Activated CD8-positive, alpha-beta T cell treated with anti-CD3 and anti-CD28 coated beads for 36 hours (primary cell): ENCODE measurements at regions not wholly inside any gene's neighbourhood (a gene's known extent, or its start where the extent isn't known, plus 50 kb on each side); places are given as distances from the start of the nearest gene placed in this dataset.

ENCODE experiments used
- ATAC-seq: fragments of 200-7000 bp; cut with Tn5 transposase; one replicate; pipeline ENCODE4 v1.10.0; 2021; ENCODE audit warnings: mild to moderate bottlenecking, moderate library complexity
- CTCF ChIA-PET: fragments of 350-600 bp; sonication (Branson Sonifier 250); formaldehyde crosslinking; loops from one replicate; lab custom pipeline; 2021; ENCODE audit warnings: antibody characterized with exemption; lab: Charles Lee
- POLR2A ChIA-PET: fragments of 350-600 bp; sonication (Branson Sonifier 250); formaldehyde crosslinking; loops from one replicate; lab custom pipeline; 2021; ENCODE audit warnings: antibody characterized with exemption; lab: Charles Lee
- DNase-seq: peaks from one replicate; pipeline ENCODE4 v3.0.0-alpha.2; 2020
- H3K27ac Mint-ChIP-seq: one replicate; pipeline ENCODE4 v1.8.0; 2021; ENCODE audit warnings: mild to moderate bottlenecking, mixed read lengths
- H3K27me3 Mint-ChIP-seq: one replicate; pipeline ENCODE4 v1.8.0; 2021; ENCODE audit warnings: mixed read lengths
- H3K36me3 Mint-ChIP-seq: one replicate; pipeline ENCODE4 v1.8.0; 2021; ENCODE audit warnings: low read depth, mixed read lengths
- H3K4me1 Mint-ChIP-seq: one replicate; pipeline ENCODE4 v1.8.0; 2021; ENCODE audit warnings: low read depth, mixed read lengths
- H3K4me3 Mint-ChIP-seq: one replicate; pipeline ENCODE4 v1.8.0; 2021; ENCODE audit warnings: mild to moderate bottlenecking, moderate library complexity, mixed read lengths
- H3K9me3 Mint-ChIP-seq: one replicate; pipeline ENCODE4 v1.8.0; 2021; ENCODE audit warnings: mixed read lengths
- CTCF ChIP-seq: fragments of 200-600 bp; IDR thresholded peaks from one replicate; pipeline ENCODE4 v1.8.0; 2022; ENCODE audit warnings: antibody characterized with exemption, mild to moderate bottlenecking
- intact Hi-C: fragments of 100-400 bp; cut with micrococcal nuclease; formaldehyde crosslinking; loops from one replicate; pipeline ENCODE4 v1.10.0; 2022

DNA sequence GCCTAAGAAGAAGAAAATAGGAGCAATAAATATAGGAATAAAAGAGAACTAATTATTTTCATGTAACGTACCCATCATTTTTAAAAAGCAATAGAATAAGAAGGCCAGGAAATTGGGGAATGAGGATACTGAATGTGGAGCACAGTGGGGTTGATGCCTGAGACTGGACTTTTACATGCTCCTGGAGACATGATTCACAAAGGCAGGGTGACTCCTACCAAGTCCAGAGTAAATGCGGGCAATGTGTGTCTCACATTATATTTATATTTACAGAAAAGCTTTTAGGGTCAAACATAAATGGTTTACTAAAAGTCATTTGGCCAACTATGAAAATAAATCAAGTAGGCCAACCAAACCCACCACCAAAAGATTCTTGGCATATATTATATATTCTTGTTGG, 87.9 kb upstream of the COL5A2 start:
- H3K27me3 Mint-ChIP-seq: no peaks in the 10 kb centered on the region
- intact Hi-C loops: no loop called here
- H3K4me3 Mint-ChIP-seq: no peak overlapping the region
- H3K36me3 Mint-ChIP-seq: peaks cover 7% of the 10 kb centered on the region
- ATAC-seq (no peak), DNase-seq (no peak)
- POLR2A ChIA-PET: no interaction called here
- no peaks in the 10 kb centered on the region for H3K4me1 Mint-ChIP-seq
- CTCF ChIA-PET: no interaction called here
- H3K9me3 Mint-ChIP-seq: peaks cover 11% of the 10 kb centered on the region
- TF ChIP-seq CTCF: no peak
- no peak overlapping the region for H3K27ac Mint-ChIP-seq

- Mint-ChIP-seq H3K27me3 (no peaks in the 10 kb centered on the region), H3K36me3 (peaks cover 7% of the 10 kb centered on the region), H3K27ac (no peak overlapping the region), H3K9me3 (peaks cover 11% of the 10 kb centered on the region), H3K4me1 (no peaks in the 10 kb centered on the region), H3K4me3 (no peak overlapping the region)
- ChIA-PET CTCF (no interaction called here), POLR2A (no interaction called here)
- no peak for TF ChIP-seq CTCF
- intact Hi-C loops: no loop called here
- DNase-seq: no peak
- no peak for ATAC-seq
Measured at GRCh38 chr2:189267925-189268579, 88.5 kb upstream of the COL5A2 start.

- intact Hi-C loops: no loop called here
- CTCF ChIA-PET: interaction anchor here (1.0 kb wide), 1 partner anchor 126 kb away, joined by 4 read pairs; no protein-coding TSS in a partner anchor
- no peaks in the 10 kb centered on the region for H3K27me3 Mint-ChIP-seq
- POLR2A ChIA-PET: no interaction called here
- peaks cover 11% of the 10 kb centered on the region for H3K9me3 Mint-ChIP-seq
- H3K4me3 Mint-ChIP-seq: no peak overlapping the region
- ATAC-seq: no peak
- no peaks in the 10 kb centered on the region for H3K4me1 Mint-ChIP-seq
- H3K27ac Mint-ChIP-seq: no peak overlapping the region
- TF ChIP-seq CTCF: no peak
- DNase-seq: no peak
- peaks cover 7% of the 10 kb centered on the region for H3K36me3 Mint-ChIP-seq
Measured at GRCh38 chr2:189268763-189269162, 89.2 kb upstream of the COL5A2 start.

DNA sequence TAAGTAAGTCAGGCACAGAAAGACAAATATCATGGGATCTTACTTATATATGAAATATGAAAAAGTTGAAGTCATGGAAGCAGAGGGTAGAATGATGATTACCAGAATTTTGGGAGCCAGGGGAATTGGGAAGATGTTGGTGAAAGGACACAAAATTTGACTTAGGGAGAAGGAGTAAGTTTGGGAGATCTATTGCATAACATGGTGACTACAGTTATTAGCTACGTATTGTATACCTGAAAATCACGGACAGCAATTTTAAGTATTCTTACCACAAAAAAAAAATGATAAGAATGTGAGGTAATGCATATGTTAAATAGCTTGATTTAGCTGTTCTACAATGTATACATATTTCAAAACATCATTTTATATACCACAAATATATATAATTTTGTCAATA, 94.2 kb upstream of the COL5A2 start:
- peaks cover 7% of the 10 kb centered on the region for H3K9me3 Mint-ChIP-seq

More for the DNA sequence above, 94.2 kb upstream of the COL5A2 start:
- CTCF ChIA-PET: interaction anchor here (1.5 kb wide), 1 partner anchor 12 kb away, joined by 3 read pairs; no protein-coding TSS in a partner anchor
- peaks cover 7% of the 10 kb centered on the region for H3K36me3 Mint-ChIP-seq
- intact Hi-C loops: no loop called here
- ATAC-seq: no peak
- H3K27ac Mint-ChIP-seq: no peak overlapping the region
- no peak for DNase-seq
- no peaks in the 10 kb centered on the region for H3K4me1 Mint-ChIP-seq
- H3K4me3 Mint-ChIP-seq: no peak overlapping the region
- H3K27me3 Mint-ChIP-seq: no peaks in the 10 kb centered on the region
- POLR2A ChIA-PET: no interaction called here
- TF ChIP-seq CTCF: no peak
